A549 (cell line): ENCODE measurements at regions not wholly inside any gene's neighbourhood (a gene's known extent, or its start where the extent isn't known, plus 50 kb on each side); places are given as distances from the start of the nearest gene placed in this dataset.
"Not testable (repeated sequence)": the region's sequence is repeated elsewhere in the genome, so short reads cannot be mapped to it uniquely, and the experiment has no call there.

Experiments
- ATAC-seq, 2 experiments: fragments of 200-7000 bp in 1 of 2; fragments of >200 bp in 1 of 2; cut with Nextera tagmentation in 1 of 2; cut with Tn5 transposase in 1 of 2; 3 replicates each; pipeline versions ENCODE4 v1.8.0 to v1.9.1; 2018 to 2020; ENCODE audit warnings: mild to moderate bottlenecking in 1 of 2, moderate library complexity in 1 of 2
- CTCF ChIA-PET: fragments of 300-600 bp; sonication (Branson Sonifier 250); formaldehyde crosslinking; extraction: SDS; loops from one replicate; lab custom pipeline; 2021; ENCODE audit warnings: antibody characterized with exemption, inconsistent platforms; lab: Yijun Ruan, JAX
- POLR2A ChIA-PET: fragments of 350-600 bp; formaldehyde crosslinking; extraction: SDS; loops from one replicate; lab custom pipeline; 2021; ENCODE audit warnings: antibody characterized with exemption, inconsistent platforms; lab: Yijun Ruan, JAX
- DNase-seq, 2 experiments: peaks; one replicate each; pipeline versions ENCODE4 v3.0.0 to v3.0.0-alpha.2; 2011 to 2016; ENCODE audit warnings: low read depth in 1 of 2, low spot score in 1 of 2
- FAIRE-seq: peaks from 2 replicates; lab custom pipeline; 2011; peaks lifted over from hg19 to GRCh38; lab: Jason Lieb, UNC
- H3K27ac ChIP-seq, 2 experiments: fragments of >200 bp; sonication (Bioruptor Twin); formaldehyde crosslinking; 3 replicates each; pipeline ENCODE4 v1.5.1; 2016 to 2017
- H3K4me1 ChIP-seq: fragments of >200 bp; sonication (Bioruptor Twin); formaldehyde crosslinking; 3 replicates; pipeline ENCODE4 v1.6.1; 2016
- H3K4me2 ChIP-seq: fragments of >200 bp; sonication (Bioruptor Twin); formaldehyde crosslinking; 3 replicates; pipeline ENCODE4 v1.6.1; 2016
- H3K4me3 ChIP-seq: fragments of >200 bp; sonication (Bioruptor Twin); formaldehyde crosslinking; 3 replicates; pipeline ENCODE4 v1.5.1; 2016
- H3K9me3 ChIP-seq: fragments of >200 bp; sonication (Bioruptor Twin); formaldehyde crosslinking; 3 replicates; pipeline ENCODE4 v1.6.1; 2016
- CBX8 ChIP-seq: fragments of 200-600 bp; sonication (generic); IDR thresholded peaks from 2 replicates; pipeline ENCODE4 v1.6.1; 2016
- CHD2 ChIP-seq: fragments of 150-350 bp; IDR thresholded peaks from 2 replicates; pipeline ENCODE4 v1.6.1; 2014; ENCODE audit warnings: low read length; ENCODE audit not compliant: partially characterized antibody
- CHD4 ChIP-seq: fragments of 200-600 bp; sonication (generic); IDR thresholded peaks from 2 replicates; pipeline ENCODE4 v1.6.1; 2016; ENCODE audit warnings: antibody characterized with exemption, mild to moderate bottlenecking, borderline replicate concordance
- EP300 ChIP-seq, 2 experiments: fragments of >200 bp; sonication (Bioruptor Twin); formaldehyde crosslinking; IDR thresholded peaks; 2 replicates in 1 of 2; 3 replicates in 1 of 2; pipeline ENCODE4 v1.6.1; 2016 to 2017
- FOSB ChIP-seq: fragments of 250-450 bp; sonication (Bioruptor Pico); IDR thresholded peaks from 2 replicates; pipeline ENCODE4 v1.5.0; 2020; ENCODE audit warnings: mild to moderate bottlenecking, moderate library complexity
- GATA3 ChIP-seq: IDR thresholded peaks from 2 replicates; pipeline ENCODE4 v1.6.1; 2012; ENCODE audit warnings: borderline replicate concordance
- HDAC2 ChIP-seq: fragments of 200-600 bp; sonication (generic); IDR thresholded peaks from 2 replicates; pipeline ENCODE4 v1.6.1; 2016
- MYC ChIP-seq: IDR thresholded peaks from 2 replicates; pipeline ENCODE4 v1.6.1; 2012; ENCODE audit warnings: mild to moderate bottlenecking, inconsistent platforms, low read length, improper control_type of control experiment, borderline replicate concordance
- NFE2L2 ChIP-seq: fragments of 150-350 bp; conservative IDR thresholded peaks from 2 replicates; pipeline ENCODE4 v1.6.1; 2014; ENCODE audit warnings: low read length
- NPAS2 ChIP-seq: fragments of 250-450 bp; sonication (Bioruptor Pico); IDR thresholded peaks from 2 replicates; pipeline ENCODE4 v1.8.0; 2022; ENCODE audit warnings: mild to moderate bottlenecking, moderate library complexity, borderline replicate concordance
- PHF8 ChIP-seq: fragments of 200-600 bp; sonication (generic); IDR thresholded peaks from 2 replicates; pipeline ENCODE4 v1.6.1; 2016; ENCODE audit warnings: low read depth, mild to moderate bottlenecking, antibody characterized with exemption, moderate library complexity, borderline replicate concordance
- RAD21 ChIP-seq, 2 experiments: fragments of >200 bp in 1 of 2; sonication (Bioruptor Twin) in 1 of 2; formaldehyde crosslinking in 1 of 2; IDR thresholded peaks in 1 of 2; conservative IDR thresholded peaks in 1 of 2; 2 replicates in 1 of 2; 3 replicates in 1 of 2; pipeline ENCODE4 v1.6.1; 2012 to 2018; ENCODE audit warnings: inconsistent platforms in 1 of 2
- RCOR1 ChIP-seq: fragments of 150-350 bp; IDR thresholded peaks from 2 replicates; pipeline ENCODE4 v1.6.1; 2014; ENCODE audit warnings: antibody characterized with exemption, low read length, low read depth
- SMC3 ChIP-seq: fragments of >200 bp; sonication (Bioruptor Twin); formaldehyde crosslinking; IDR thresholded peaks from 3 replicates; pipeline ENCODE4 v1.6.1; 2018; ENCODE audit warnings: inconsistent platforms
- TFCP2L1 ChIP-seq: fragments of 250-450 bp; sonication (Bioruptor Pico); IDR thresholded peaks from 2 replicates; pipeline ENCODE4 v1.5.0; 2021; ENCODE audit warnings: mild to moderate bottlenecking
- TP53 ChIP-seq: fragments of 250-450 bp; sonication (Bioruptor Pico); IDR thresholded peaks from 2 replicates; pipeline ENCODE4 v1.5.0; 2021; ENCODE audit warnings: mild to moderate bottlenecking, moderate library complexity
- ZC3H11A ChIP-seq: fragments of 450-650 bp; IDR thresholded peaks from 2 replicates; pipeline ENCODE4 v1.6.1; 2014; ENCODE audit warnings: antibody characterized with exemption, mild to moderate bottlenecking
- ZFP36 ChIP-seq: fragments of 450-650 bp; IDR thresholded peaks from 2 replicates; pipeline ENCODE4 v1.6.1; 2014; ENCODE audit warnings: borderline replicate concordance; ENCODE audit not compliant: partially characterized antibody
- ZSCAN20 ChIP-seq: fragments of 250-450 bp; sonication (Bioruptor Pico); IDR thresholded peaks from 2 replicates; pipeline ENCODE4 v1.8.0; 2022; ENCODE audit warnings: mild to moderate bottlenecking, moderate library complexity
- WGBS: methylation state at CpG from one replicate; pipeline ENCODE4 v1.1.6; 2017; ENCODE audit errors: missing lambda C conversion rate; 5-methylcytosine and 5-hydroxymethylcytosine counted together
- TF ChIP-seq, protein P1 (sequence below): fragments of 250-450 bp; sonication (Bioruptor Pico); IDR thresholded peaks from 2 replicates; pipeline ENCODE4 v1.5.0; 2020; ENCODE audit warnings: low read depth, mild to moderate bottlenecking, moderate library complexity
- TF ChIP-seq, protein P2 (sequence below): IDR thresholded peaks from 2 replicates; pipeline ENCODE4 v1.6.1; 2012
- TF ChIP-seq, protein P3 (sequence below): IDR thresholded peaks from 2 replicates; pipeline ENCODE4 v1.6.1; 2012; ENCODE audit warnings: low read depth, borderline replicate concordance
- TF ChIP-seq, protein P4 (sequence below): fragments of >200 bp; sonication (Bioruptor Twin); formaldehyde crosslinking; IDR thresholded peaks from 2 replicates; pipeline ENCODE4 v1.6.1; 2016

DNA sequence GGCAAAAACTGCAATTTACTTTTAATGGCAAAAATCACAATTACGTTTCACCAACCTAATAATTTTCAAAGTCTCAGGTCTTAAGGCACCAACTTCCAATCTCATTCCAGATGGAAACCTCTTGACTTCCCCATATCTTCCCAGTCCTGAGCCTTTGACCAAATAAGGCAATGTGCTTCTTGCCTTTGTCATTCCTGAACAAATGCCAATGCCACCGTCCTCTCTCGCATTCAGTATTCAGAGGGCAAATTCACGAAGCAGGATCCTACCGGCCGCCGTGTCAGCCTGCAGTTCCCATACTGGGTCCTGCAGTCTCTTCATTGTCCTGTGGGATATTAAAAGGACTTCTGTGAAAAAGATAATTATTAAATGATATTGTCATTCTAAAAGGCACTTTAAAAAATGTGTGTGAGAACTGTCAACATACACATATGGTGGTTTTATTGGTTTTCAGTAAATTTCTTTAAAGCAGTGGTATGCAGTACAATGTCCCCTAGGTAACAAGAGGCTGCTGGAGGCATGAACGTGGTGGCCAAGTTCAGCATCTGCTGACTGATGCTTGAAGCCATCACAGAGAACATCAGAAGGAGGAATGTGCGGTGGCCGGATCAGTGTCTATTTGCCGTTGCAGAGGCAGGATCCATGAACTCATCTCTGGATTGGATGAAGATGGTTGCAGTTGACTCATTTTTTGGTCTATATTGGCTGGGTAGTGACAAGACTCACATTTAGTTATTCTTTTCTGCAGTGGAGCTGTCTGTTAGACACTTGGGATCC lies 101.4 kb upstream of the IRX4 start:
- WGBS, result 50% methylated on average over 11 of the region's 11 CpGs
- Histone ChIP-seq H3K27ac (no peak overlapping the region), H3K4me3 (no peak overlapping the region), H3K4me2 (no peak overlapping the region), H3K9me3 (no peaks in the 10 kb centered on the region), H3K4me1 (no peaks in the 10 kb centered on the region)
- POLR2A ChIA-PET, result no interaction called here
- DNase-seq (no peak), FAIRE-seq (no peak), ATAC-seq (no peak)
- CTCF ChIA-PET, result no interaction called here
- TF ChIP-seq RCOR1 (no peak), FOSB (CRISPR knock-in tag) (no peak), CHD2 (no peak), CHD4 (no peak), MYC (no peak), TFCP2L1 (no peak)
- TF ChIP-seq, protein P1, sequence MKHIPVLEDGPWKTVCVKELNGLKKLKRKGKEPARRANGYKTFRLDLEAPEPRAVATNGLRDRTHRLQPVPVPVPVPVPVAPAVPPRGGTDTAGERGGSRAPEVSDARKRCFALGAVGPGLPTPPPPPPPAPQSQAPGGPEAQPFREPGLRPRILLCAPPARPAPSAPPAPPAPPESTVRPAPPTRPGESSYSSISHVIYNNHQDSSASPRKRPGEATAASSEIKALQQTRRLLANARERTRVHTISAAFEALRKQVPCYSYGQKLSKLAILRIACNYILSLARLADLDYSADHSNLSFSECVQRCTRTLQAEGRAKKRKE (CRISPR knock-in tag), result no peak

DNA sequence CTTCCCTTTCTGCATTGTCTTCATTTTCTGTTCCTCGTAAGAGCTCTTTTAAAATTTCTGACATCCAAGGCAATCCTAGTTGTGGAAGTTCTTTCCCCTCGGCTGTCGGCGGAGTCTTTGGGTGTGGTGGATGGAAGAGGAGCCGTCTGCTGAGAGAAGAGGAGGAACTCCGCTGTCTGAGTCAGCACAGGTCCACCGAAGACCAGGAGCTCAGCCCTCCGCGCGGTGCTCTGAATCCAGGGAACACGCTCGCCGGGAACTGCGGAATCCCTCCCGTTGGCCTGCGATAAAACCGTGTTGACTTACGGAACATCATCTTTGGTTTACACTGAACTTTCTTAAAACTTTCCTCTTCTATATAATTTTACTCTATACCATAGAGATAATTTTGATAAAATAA lies 100.7 kb upstream of the IRX4 start:
- FAIRE-seq, result no peak
- CTCF ChIA-PET, result no interaction called here
- no peak for TF ChIP-seq HDAC2
- no peak for TF ChIP-seq CHD4
- TF ChIP-seq FOSB (CRISPR knock-in tag), result no peak
- TF ChIP-seq ZFP36, result no peak
- TF ChIP-seq, protein P2, sequence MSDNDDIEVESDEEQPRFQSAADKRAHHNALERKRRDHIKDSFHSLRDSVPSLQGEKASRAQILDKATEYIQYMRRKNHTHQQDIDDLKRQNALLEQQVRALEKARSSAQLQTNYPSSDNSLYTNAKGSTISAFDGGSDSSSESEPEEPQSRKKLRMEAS, result no peak
- no peak for TF ChIP-seq TP53
- no peak for TF ChIP-seq EP300 (IDR thresholded peaks at IDR 0.05)
- TF ChIP-seq RAD21 (conservative IDR thresholded peaks at IDR 0.05 in 1 of 2, IDR thresholded peaks at IDR 0.05 in 1 of 2), result no peak
- TF ChIP-seq, protein P3, sequence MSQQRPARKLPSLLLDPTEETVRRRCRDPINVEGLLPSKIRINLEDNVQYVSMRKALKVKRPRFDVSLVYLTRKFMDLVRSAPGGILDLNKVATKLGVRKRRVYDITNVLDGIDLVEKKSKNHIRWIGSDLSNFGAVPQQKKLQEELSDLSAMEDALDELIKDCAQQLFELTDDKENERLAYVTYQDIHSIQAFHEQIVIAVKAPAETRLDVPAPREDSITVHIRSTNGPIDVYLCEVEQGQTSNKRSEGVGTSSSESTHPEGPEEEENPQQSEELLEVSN, result no peak
- no peak for TF ChIP-seq CBX8
- no peak for TF ChIP-seq NPAS2 (CRISPR knock-in tag)
- TF ChIP-seq, protein P4, sequence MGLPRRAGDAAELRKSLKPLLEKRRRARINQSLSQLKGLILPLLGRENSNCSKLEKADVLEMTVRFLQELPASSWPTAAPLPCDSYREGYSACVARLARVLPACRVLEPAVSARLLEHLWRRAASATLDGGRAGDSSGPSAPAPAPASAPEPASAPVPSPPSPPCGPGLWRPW, result no peak
- TF ChIP-seq ZC3H11A, result no peak
- TF ChIP-seq GATA3, result no peak
- TF ChIP-seq ZSCAN20 (CRISPR knock-in tag), result no peak
- no peak for TF ChIP-seq SMC3
- TF ChIP-seq NFE2L2, result no peak
- TF ChIP-seq PHF8, result no peak

DNA sequence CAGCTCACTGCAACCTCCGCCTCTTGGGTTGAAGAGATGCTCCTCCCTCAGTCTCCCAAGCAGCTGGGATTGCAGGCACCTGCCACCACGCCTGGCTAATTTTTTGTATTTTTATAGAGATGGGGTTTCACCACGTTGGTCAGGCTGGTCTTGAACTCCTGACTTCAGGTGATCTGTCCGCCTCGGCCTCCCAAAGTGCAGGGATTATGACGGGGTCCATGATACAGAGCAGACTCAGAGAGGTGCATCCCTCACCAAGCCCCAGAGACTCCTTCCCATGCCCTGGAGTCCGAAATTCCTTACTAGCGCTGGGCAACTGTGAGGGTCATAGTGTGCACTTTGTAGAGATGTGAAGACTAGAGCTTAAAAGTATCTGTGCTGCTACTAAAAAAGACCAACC lies 99.8 kb upstream of the IRX4 start:
- 21% methylated on average over 7 of the region's 8 CpGs for WGBS

More for the DNA sequence above, 100.7 kb upstream of the IRX4 start:
- no peak overlapping the region for H3K4me2 ChIP-seq
- no peaks in the 10 kb centered on the region for H3K4me1 ChIP-seq
- DNase-seq (no peak), ATAC-seq (no peak)
- no peaks in the 10 kb centered on the region for H3K9me3 ChIP-seq
- no peak overlapping the region for H3K27ac ChIP-seq
- H3K4me3 ChIP-seq, result no peak overlapping the region
- POLR2A ChIA-PET, result no interaction called here
- WGBS, result 73% methylated on average over 18 of the region's 18 CpGs

More for the DNA sequence above, 99.8 kb upstream of the IRX4 start:
- ATAC-seq, H3K4me3 ChIP-seq, POLR2A ChIA-PET, CTCF ChIA-PET, H3K27ac ChIP-seq, H3K4me1 ChIP-seq, H3K9me3 ChIP-seq, FAIRE-seq, DNase-seq, H3K4me2 ChIP-seq: not testable (repeated sequence)
